Esophagus squamous epithelium (tissue), 4 donors: ENCODE measurements at regions not wholly inside any gene's neighbourhood (a gene's known extent, or its start where the extent isn't known, plus 50 kb on each side); places are given as distances from the start of the nearest gene placed in this dataset.

ENCODE experiments used
- POLR2A ChIP-seq, 4 donors: fragments of 450-650 bp; IDR thresholded peaks; one replicate each; pipeline ENCODE4 v1.6.1; 2017; ENCODE audit warnings: antibody characterized with exemption in 4 of 4, mild to moderate bottlenecking in 4 of 4, moderate library complexity in 3 of 4
- TF ChIP-seq, protein P1 (sequence below), 6 experiments: fragments of 450-650 bp in 4 of 6; fragments of 200-600 bp in 2 of 6; sonication (generic) in 2 of 6; IDR thresholded peaks; one replicate each; pipeline ENCODE4 v1.5.1; 2016 to 2019; ENCODE audit warnings: antibody characterized with exemption in 6 of 6, mild to moderate bottlenecking in 4 of 6, moderate library complexity in 4 of 6

DNA sequence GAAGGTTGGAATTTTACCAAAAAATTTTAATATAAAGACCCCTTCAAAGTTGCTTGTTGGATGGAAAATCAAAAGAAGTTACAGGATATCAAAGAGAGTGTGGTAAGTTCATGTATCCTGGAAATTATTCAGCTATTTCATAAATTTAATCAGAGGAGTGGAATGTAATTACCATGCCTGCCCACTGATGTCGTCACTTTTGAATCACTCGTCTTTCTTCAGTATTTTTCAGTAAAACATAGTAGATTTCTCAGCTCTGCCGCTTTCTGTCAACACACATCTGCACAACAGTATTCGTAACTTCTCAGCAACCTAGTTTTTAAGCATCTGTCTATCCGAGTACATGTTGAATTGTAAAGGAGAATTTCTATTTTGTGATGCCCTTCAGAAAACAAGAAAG, 2163.0 kb upstream of the AGA start:
- TF ChIP-seq POLR2A (IDR thresholded peaks at IDR 0.05) = no peak
- TF ChIP-seq, protein P1, sequence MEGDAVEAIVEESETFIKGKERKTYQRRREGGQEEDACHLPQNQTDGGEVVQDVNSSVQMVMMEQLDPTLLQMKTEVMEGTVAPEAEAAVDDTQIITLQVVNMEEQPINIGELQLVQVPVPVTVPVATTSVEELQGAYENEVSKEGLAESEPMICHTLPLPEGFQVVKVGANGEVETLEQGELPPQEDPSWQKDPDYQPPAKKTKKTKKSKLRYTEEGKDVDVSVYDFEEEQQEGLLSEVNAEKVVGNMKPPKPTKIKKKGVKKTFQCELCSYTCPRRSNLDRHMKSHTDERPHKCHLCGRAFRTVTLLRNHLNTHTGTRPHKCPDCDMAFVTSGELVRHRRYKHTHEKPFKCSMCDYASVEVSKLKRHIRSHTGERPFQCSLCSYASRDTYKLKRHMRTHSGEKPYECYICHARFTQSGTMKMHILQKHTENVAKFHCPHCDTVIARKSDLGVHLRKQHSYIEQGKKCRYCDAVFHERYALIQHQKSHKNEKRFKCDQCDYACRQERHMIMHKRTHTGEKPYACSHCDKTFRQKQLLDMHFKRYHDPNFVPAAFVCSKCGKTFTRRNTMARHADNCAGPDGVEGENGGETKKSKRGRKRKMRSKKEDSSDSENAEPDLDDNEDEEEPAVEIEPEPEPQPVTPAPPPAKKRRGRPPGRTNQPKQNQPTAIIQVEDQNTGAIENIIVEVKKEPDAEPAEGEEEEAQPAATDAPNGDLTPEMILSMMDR (IDR thresholded peaks at IDR 0.05) = no peak
